Uterus (tissue), 3 donors: ENCODE measurements at regions not wholly inside any gene's neighbourhood (a gene's known extent, or its start where the extent isn't known, plus 50 kb on each side); places are given as distances from the start of the nearest gene placed in this dataset.

Experiments used
- DNase-seq, 2 donors: peaks; one replicate each; pipeline ENCODE4 v3.0.0-alpha.2; 2019 to 2020
- H3K27ac ChIP-seq, 2 donors: fragments of 200-600 bp; sonication (generic); 1 replicate in 1 of 2; 2 replicates in 1 of 2; pipeline ENCODE4 v1.5.1; 2016 to 2018
- H3K27me3 ChIP-seq, 2 donors: fragments of 200-600 bp; sonication (generic); one replicate each; pipeline ENCODE4 v1.5.1; 2018 to 2019; ENCODE audit warnings: control low read depth in 1 of 2
- H3K36me3 ChIP-seq, 2 donors: fragments of 200-600 bp; sonication (generic); one replicate each; pipeline ENCODE4 v1.5.1; 2019; ENCODE audit warnings: control low read depth in 1 of 2
- H3K4me1 ChIP-seq, 2 donors: fragments of 200-600 bp; sonication (generic); one replicate each; pipeline ENCODE4 v1.5.1; 2018 to 2019; ENCODE audit warnings: control low read depth in 1 of 2
- H3K4me3 ChIP-seq, 2 donors: fragments of 200-600 bp; sonication (generic); 1 replicate in 1 of 2; 2 replicates in 1 of 2; pipeline ENCODE4 v1.5.1; 2018 to 2019; ENCODE audit warnings: mild to moderate bottlenecking in 1 of 2
- H3K9me3 ChIP-seq, 2 donors: fragments of 200-600 bp; sonication (generic); one replicate each; pipeline ENCODE4 v1.5.1; 2019; ENCODE audit warnings: control low read depth in 1 of 2
- POLR2A ChIP-seq, 2 donors: fragments of 450-650 bp; IDR thresholded peaks; one replicate each; pipeline ENCODE4 v1.6.1; 2016; ENCODE audit warnings: antibody characterized with exemption in 2 of 2, mild to moderate bottlenecking in 1 of 2, moderate library complexity in 1 of 2
- intact Hi-C: fragments of 100-400 bp; cut with DNase I; formaldehyde crosslinking; loops from one replicate; pipeline ENCODE4 v1.15.1; 2023; ENCODE audit warnings: low total_unique reads
- TF ChIP-seq, protein P1 (sequence below), 4 experiments: fragments of 200-600 bp in 2 of 4; fragments of 450-650 bp in 2 of 4; sonication (generic) in 2 of 4; IDR thresholded peaks; one replicate each; pipeline ENCODE4 v1.5.1; 2016 to 2019; ENCODE audit warnings: antibody characterized with exemption in 4 of 4, mild to moderate bottlenecking in 2 of 4, moderate library complexity in 1 of 4
- donor health status: DM: yes; HTN: yes; CAD: no.

DNA sequence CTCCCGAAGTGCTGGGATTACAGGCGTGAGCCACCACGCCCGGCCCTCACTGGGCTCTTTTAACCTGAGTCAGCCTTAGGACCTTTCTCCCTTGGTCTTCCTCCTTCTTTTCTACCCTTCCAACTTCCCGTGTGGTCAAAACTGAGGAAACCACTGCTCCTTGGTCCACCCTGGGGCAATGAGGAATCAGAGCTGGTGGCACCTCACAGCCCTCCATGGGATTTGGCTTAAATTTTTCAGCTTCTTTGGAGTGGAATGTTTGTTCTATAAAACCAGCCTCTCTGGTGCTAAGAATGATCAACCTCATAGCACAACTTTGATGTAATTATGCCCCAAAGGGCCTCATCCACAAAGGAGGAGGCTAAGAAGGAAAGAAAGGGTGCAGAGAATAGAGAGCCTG, 76.6 kb upstream of the CFAP20DC start:
- TF ChIP-seq, protein P1, sequence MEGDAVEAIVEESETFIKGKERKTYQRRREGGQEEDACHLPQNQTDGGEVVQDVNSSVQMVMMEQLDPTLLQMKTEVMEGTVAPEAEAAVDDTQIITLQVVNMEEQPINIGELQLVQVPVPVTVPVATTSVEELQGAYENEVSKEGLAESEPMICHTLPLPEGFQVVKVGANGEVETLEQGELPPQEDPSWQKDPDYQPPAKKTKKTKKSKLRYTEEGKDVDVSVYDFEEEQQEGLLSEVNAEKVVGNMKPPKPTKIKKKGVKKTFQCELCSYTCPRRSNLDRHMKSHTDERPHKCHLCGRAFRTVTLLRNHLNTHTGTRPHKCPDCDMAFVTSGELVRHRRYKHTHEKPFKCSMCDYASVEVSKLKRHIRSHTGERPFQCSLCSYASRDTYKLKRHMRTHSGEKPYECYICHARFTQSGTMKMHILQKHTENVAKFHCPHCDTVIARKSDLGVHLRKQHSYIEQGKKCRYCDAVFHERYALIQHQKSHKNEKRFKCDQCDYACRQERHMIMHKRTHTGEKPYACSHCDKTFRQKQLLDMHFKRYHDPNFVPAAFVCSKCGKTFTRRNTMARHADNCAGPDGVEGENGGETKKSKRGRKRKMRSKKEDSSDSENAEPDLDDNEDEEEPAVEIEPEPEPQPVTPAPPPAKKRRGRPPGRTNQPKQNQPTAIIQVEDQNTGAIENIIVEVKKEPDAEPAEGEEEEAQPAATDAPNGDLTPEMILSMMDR (IDR thresholded peaks at IDR 0.05): no peak
- TF ChIP-seq POLR2A (IDR thresholded peaks at IDR 0.05): no peak

DNA sequence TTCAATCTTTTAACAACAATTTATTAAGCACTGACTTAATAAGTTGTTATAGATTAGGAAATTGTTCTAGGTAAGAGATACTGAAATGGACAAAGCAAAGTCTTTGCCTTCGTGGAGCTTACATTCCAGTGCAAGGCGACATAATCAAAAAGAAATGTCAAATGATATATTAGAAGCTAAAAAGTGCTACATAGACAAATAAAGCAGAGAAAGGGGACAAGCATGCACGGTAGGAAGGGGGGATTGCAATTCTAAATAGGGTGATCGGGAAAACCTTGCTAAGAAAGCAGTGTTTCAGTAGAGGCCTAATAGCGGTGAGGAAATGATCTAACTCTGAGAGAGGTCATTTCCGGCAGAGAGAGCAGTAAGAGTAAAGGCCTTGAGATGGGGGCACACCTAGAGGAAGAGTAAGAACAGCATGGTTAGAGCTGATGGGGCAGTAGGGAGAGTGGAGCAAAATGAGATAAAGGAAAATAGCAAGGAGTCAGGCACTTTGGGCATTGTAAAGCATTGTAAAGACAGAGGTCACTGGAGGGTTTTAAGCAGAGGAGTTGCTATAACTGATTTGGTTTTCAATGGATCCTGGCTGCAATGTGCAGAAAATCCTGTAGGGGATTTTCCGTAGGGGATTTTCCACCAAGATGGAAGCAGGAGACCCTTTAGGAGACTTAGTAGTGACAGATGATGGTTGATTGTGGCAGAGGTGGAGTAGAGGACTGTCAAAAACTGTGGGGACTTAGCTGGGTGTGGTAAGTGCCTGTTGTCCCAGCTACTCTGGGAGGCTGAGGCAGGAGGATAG, 71.7 kb upstream of the CFAP20DC start:
- TF ChIP-seq, protein P1 (IDR thresholded peaks at IDR 0.05): no peak
- TF ChIP-seq POLR2A (IDR thresholded peaks at IDR 0.05): no peak
- no peak overlapping the region for H3K4me3 ChIP-seq

More for the DNA sequence above, 76.6 kb upstream of the CFAP20DC start:
- no peak for DNase-seq
- Histone ChIP-seq H3K27me3 (no peaks in the 10 kb centered on the region), H3K9me3 (no peaks in the 10 kb centered on the region), H3K4me1 (no peaks in the 10 kb centered on the region), H3K4me3 (no peak overlapping the region), H3K27ac (no peak overlapping the region), H3K36me3 (no peaks in the 10 kb centered on the region)
- intact Hi-C loops: no loop called here

DNA sequence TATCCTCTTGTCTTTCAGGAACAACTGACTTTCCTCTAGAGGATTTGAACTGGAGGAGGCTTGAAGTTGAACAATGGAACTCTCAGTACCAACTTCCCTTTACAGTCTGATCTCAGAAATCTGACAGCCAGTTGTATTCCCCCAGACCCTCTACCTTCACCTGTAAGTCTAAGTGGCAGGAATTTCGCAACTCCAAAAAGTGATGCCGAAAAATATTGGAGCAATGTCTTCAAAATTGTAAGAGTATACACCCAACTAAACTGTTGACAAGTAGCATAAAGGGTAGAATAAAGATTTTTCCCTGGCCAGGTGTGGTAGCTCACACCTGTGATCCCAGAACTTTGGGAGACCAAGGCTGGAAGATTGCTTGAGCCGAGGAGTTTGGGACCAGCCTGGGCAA, 69.1 kb upstream of the CFAP20DC start:
- no peak for DNase-seq
- TF ChIP-seq, protein P1 (IDR thresholded peaks at IDR 0.05): no peak
- TF ChIP-seq POLR2A (IDR thresholded peaks at IDR 0.05): no peak

More for the DNA sequence above, 71.7 kb upstream of the CFAP20DC start:
- Histone ChIP-seq H3K27me3 (no peaks in the 10 kb centered on the region), H3K9me3 (no peaks in the 10 kb centered on the region), H3K36me3 (no peaks in the 10 kb centered on the region), H3K4me1 (no peaks in the 10 kb centered on the region), H3K27ac (no peak overlapping the region)
- no peak for DNase-seq
- intact Hi-C loops: no loop called here

DNA sequence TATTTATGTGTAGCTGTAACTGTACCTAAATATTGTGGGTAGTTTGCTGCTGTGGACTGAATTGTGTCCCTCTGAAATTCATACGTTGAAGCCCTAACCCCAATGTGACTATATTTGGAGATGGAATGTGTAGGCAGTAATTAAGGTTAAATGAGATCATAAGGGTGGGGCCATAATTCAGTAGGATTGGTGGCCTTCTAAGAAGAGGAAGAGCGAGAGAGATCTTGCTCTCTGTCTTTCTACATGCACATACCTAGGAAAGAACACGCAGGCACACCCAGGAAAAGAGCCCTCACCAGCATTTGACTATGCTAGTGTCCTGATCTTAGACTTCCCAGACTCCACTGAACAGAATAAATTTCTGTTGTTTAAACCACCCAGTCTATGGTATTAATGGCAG, 67.6 kb upstream of the CFAP20DC start:
- H3K27ac ChIP-seq: no peak overlapping the region
- H3K4me3 ChIP-seq: no peak overlapping the region
- no peak for DNase-seq
- H3K9me3 ChIP-seq: no peaks in the 10 kb centered on the region
- no peaks in the 10 kb centered on the region for H3K36me3 ChIP-seq
- no peaks in the 10 kb centered on the region for H3K27me3 ChIP-seq
- TF ChIP-seq, protein P1 (IDR thresholded peaks at IDR 0.05): no peak
- no peak for TF ChIP-seq POLR2A (IDR thresholded peaks at IDR 0.05)
- no peaks in the 10 kb centered on the region for H3K4me1 ChIP-seq
- intact Hi-C loops: no loop called here

More for the DNA sequence above, 69.1 kb upstream of the CFAP20DC start:
- intact Hi-C loops: no loop called here
- Histone ChIP-seq H3K9me3 (no peaks in the 10 kb centered on the region), H3K36me3 (no peaks in the 10 kb centered on the region), H3K4me3 (no peak overlapping the region), H3K27me3 (no peaks in the 10 kb centered on the region), H3K27ac (no peak overlapping the region), H3K4me1 (no peaks in the 10 kb centered on the region)

DNA sequence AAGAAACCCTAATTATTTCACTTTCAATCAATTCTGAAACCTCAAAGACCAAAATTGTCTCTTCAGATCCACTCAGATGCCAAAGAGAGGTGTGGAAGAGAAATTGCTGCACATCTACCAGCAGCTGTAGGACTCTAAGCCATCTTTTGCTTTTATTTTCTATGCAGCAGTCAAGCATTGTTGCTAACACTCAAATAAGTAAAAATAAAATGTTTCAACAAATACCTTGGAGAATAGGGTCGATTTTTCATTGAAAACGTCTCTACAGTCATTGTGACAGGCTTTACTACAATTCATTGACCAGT, 66.4 kb upstream of the CFAP20DC start:
- no peak for TF ChIP-seq POLR2A (IDR thresholded peaks at IDR 0.05)
- TF ChIP-seq, protein P1 (IDR thresholded peaks at IDR 0.05): no peak
- no peak overlapping the region for H3K4me3 ChIP-seq
- H3K4me1 ChIP-seq: no peaks in the 10 kb centered on the region
- intact Hi-C loops: no loop called here
- H3K9me3 ChIP-seq: no peaks in the 10 kb centered on the region
- H3K27ac ChIP-seq: no peak overlapping the region
- H3K36me3 ChIP-seq: no peaks in the 10 kb centered on the region
- no peaks in the 10 kb centered on the region for H3K27me3 ChIP-seq
- no peak for DNase-seq
